T-helper 1 cell treated with Interleukin-12 subunit alpha and Interleukin-12 subunit beta and Interleukin-4 antibody, amounts not matched to agents 30 μg/mL and 1 μg/mL, for 36 hours (primary cell): ENCODE measurements at regions not wholly inside any gene's neighbourhood (a gene's known extent, or its start where the extent isn't known, plus 50 kb on each side); places are given as distances from the start of the nearest gene placed in this dataset.
"Not testable (repeated sequence)": the region's sequence is repeated elsewhere in the genome, so short reads cannot be mapped to it uniquely, and the experiment has no call there.

Source experiments
- H3K27ac Mint-ChIP-seq: one replicate; pipeline ENCODE4 v1.8.0; 2021; ENCODE audit warnings: mild to moderate bottlenecking, mixed read lengths
- H3K27me3 Mint-ChIP-seq: one replicate; pipeline ENCODE4 v1.8.0; 2021; ENCODE audit warnings: low read depth, mixed read lengths
- H3K36me3 Mint-ChIP-seq: one replicate; pipeline ENCODE4 v1.8.0; 2021; ENCODE audit warnings: low read depth, mixed read lengths
- H3K4me1 Mint-ChIP-seq: one replicate; pipeline ENCODE4 v1.8.0; 2021; ENCODE audit warnings: low read depth, mixed read lengths
- H3K4me3 Mint-ChIP-seq: one replicate; pipeline ENCODE4 v1.8.0; 2021; ENCODE audit warnings: mild to moderate bottlenecking, moderate library complexity, mixed read lengths
- H3K9me3 Mint-ChIP-seq: one replicate; pipeline ENCODE4 v1.8.0; 2021; ENCODE audit warnings: mixed read lengths

DNA sequence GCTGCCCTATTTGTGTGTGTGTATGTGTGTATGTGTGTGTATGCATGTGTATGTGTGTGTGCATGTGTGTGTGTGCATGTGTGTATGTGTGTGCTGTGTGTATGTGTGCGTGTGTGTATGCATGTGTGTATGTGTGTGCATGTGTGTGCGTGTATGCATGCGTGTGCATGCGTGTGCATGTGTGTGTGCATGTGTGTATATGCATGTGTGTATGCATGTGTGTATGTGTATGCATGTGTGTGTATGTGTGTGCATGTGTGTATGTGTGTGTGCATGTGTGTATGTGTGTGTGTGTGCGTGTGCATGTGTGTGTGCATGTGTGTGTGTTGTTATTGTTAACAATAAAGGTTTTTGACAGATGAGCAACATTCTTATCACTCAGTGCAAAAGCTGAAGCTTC is 110.8 kb upstream of the HES1 start:
- Mint-ChIP-seq H3K4me3 (no peak overlapping the region), H3K27me3 (peaks cover 32% of the 10 kb centered on the region), H3K4me1 (peaks cover 4% of the 10 kb centered on the region), H3K9me3 (no peaks in the 10 kb centered on the region), H3K27ac (no peak overlapping the region), H3K36me3 (no peaks in the 10 kb centered on the region)

DNA sequence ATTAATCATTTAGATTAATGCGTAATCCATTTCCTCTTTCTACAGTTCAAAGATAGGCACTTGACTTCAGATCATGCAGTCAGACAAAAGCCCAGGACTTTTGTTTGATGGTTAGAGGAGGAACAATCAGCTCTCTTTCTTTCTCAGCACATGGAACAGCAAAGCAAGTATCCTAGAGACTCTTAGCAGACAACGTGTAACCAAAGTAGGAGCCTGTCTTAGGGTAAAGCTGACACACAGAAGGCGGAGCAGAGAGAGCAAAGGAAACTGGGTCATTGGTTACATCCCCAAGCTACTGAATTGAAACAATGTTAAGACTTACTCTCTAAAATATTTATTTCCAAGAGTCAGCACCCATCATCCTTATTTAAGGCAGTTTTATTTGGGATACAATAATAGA is 110.0 kb upstream of the HES1 start:
- H3K27me3 Mint-ChIP-seq = peaks cover 32% of the 10 kb centered on the region
- no peak overlapping the region for H3K4me3 Mint-ChIP-seq
- H3K4me1 Mint-ChIP-seq = peaks cover 4% of the 10 kb centered on the region
- no peaks in the 10 kb centered on the region for H3K9me3 Mint-ChIP-seq
- no peaks in the 10 kb centered on the region for H3K36me3 Mint-ChIP-seq
- H3K27ac Mint-ChIP-seq = no peak overlapping the region

DNA sequence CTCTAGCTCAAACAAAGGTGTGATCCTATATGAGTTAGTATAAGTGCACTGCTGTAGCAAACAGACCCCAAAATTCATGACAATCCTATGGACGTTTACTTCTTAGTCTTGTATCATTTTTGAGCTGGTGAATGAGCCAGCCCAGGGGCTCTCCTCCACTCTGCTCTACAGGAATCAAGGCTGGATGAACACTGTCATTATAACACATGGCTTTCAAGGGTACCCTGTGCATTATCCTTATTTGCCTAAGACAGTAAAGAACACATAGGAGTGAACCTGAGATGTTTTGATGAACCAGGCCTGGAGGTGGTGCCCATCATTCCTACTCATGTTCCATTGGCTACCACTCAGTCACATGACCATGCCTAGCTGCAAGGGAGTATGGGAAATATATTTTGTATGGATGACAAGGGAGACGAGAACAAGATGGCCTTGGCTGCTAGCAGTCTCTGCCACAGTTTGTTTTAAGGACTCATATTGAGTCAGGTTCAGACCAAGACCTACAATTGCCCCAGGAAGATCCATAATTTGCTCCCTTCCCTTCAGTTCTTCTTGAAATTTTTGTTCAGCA is 107.4 kb upstream of the HES1 start:
- Mint-ChIP-seq H3K9me3 (no peaks in the 10 kb centered on the region), H3K27me3 (peaks cover 40% of the 10 kb centered on the region), H3K4me3 (no peak overlapping the region), H3K27ac (no peak overlapping the region), H3K36me3 (no peaks in the 10 kb centered on the region), H3K4me1 (peaks cover 12% of the 10 kb centered on the region)

DNA sequence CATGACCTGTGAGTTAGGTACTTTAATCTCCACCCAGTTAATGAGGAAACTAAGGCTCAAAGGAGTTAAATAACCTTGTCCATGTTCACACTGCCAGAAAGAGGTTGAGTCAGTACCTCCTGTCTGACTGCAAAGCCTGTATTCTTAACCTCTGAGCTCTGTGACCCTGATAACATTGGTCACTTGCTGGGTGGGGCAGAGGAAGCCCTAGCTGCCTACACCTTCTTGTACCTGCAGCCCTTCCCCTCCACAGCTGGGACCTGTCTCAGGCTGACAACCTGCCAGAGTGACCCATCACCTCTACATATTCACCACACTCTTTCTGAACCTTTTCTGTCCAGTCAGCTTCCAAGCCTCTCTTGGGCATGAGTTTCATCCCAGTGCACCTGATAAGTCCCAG is 106.1 kb upstream of the HES1 start:
- H3K4me3 Mint-ChIP-seq = no peak overlapping the region
- no peak overlapping the region for H3K27ac Mint-ChIP-seq

DNA sequence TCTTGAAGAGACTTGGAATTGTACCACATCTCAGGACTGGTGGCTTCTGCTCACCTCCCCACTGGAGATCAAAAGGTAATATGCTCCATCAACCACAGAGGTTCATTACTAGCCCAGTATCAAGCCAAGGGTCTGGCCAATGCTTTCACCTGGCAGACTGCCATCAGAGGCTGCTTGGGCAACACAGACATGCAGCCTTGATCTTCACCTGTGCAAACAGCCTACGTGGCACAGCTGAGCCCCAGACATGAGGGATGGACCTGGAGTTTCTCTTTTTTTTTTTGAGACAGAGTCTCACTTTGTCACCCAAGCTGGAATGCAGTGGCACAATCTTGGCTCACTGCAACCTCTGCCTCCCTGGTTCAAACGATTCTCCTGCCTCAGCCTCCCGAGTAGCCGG is 105.6 kb upstream of the HES1 start:
- Mint-ChIP-seq H3K4me3 (no peak overlapping the region), H3K36me3 (no peaks in the 10 kb centered on the region), H3K27me3 (peaks cover 47% of the 10 kb centered on the region), H3K9me3 (no peaks in the 10 kb centered on the region), H3K4me1 (peaks cover 8% of the 10 kb centered on the region), H3K27ac (no peak overlapping the region)

More for the DNA sequence above, 106.1 kb upstream of the HES1 start:
- H3K4me1 Mint-ChIP-seq = peaks cover 10% of the 10 kb centered on the region
- H3K9me3 Mint-ChIP-seq = no peaks in the 10 kb centered on the region
- peaks cover 48% of the 10 kb centered on the region for H3K27me3 Mint-ChIP-seq
- H3K36me3 Mint-ChIP-seq = no peaks in the 10 kb centered on the region

DNA sequence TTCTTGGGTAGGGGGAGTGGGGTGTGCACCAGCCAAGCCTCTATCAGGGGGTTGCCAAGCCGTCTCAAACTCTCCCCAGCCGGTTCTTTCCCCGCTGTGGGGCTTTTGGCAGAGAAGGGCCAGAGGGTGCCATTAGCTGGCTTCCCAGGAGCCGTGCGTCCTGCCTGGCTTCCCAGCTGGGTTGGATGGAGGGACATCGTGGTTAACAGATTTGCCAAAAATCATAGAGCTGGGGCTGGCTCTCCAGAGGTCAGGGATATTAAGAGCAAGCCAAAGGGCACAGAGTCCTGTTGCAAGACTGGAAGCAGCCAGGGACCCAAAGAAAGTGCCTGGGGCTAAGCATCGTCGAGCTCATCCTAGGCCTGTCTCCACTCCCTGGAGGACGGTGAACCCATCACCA is 104.6 kb upstream of the HES1 start:
- Mint-ChIP-seq H3K27ac (no peak overlapping the region), H3K9me3 (no peaks in the 10 kb centered on the region), H3K4me1 (peaks cover 8% of the 10 kb centered on the region), H3K4me3 (no peak overlapping the region), H3K36me3 (no peaks in the 10 kb centered on the region), H3K27me3 (peaks cover 38% of the 10 kb centered on the region)

DNA sequence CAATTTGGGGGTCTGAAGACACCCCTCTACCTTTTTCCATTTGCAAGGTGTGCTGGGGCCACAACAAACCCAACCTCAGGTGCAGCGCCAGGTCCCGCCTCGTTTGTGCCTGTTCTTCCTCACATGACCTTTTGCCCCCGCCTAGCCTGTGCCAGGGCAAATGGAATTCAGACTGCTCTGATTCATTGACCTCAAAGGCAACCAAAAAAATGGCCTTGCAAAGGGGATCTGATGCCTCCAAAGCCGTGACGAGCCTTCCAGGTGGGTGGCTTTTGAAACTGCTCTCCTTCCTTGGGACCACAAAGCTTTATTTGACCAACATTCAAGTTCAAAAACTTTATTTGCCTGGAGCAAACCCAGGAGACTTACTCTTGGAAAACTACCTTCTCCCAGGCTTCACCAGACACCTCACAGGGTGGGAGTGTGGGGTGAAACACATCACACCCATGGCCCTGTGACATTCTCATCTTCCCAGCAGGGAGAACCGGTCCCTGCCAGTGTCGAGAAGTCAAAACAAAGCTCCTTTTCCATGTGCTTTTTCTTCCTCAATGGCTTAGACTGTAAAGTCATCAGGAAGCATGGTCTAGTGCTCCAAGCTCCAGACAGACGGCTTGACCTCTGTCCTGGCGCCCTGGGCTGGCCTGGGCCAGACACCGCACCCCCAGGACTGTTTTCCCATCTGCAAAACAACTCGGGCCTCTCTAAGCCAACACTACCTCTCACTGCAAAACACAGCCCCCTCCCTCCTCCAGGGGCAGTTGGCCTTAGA is 103.9 kb upstream of the HES1 start:
- Mint-ChIP-seq H3K27me3 (peaks cover 37% of the 10 kb centered on the region), H3K9me3 (no peaks in the 10 kb centered on the region), H3K4me3 (no peak overlapping the region), H3K36me3 (no peaks in the 10 kb centered on the region), H3K27ac (no peak overlapping the region), H3K4me1 (peaks cover 8% of the 10 kb centered on the region)

DNA sequence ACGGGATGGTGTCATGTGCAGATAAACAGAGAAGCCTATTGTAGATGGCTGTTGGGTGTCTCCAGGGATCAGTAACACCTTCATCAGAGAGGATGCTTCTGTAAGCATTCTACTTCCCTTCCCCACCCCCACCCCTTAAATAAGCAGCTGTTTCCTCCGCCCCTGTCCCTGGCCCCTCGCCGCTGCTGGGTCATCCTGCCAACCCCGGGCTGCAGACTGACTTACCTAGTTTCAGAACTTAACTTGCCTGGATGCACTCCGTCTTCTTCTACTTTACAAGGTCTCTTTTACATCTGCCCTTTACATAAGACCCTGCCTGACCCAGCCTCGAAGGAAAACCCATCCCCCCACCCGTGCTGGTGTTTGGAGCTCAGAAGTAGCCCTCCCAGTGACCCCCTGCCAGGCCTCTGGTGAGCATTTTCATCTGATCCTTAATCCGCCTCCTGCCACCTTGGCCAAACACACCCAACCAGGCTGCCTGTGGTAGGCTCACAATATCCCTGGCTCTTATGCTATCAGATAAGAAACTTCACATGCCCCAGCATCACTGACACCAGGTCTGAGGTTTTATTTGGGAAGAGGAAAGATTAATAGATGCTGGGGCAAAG is 103.0 kb upstream of the HES1 start:
- no peak overlapping the region for H3K27ac Mint-ChIP-seq

DNA sequence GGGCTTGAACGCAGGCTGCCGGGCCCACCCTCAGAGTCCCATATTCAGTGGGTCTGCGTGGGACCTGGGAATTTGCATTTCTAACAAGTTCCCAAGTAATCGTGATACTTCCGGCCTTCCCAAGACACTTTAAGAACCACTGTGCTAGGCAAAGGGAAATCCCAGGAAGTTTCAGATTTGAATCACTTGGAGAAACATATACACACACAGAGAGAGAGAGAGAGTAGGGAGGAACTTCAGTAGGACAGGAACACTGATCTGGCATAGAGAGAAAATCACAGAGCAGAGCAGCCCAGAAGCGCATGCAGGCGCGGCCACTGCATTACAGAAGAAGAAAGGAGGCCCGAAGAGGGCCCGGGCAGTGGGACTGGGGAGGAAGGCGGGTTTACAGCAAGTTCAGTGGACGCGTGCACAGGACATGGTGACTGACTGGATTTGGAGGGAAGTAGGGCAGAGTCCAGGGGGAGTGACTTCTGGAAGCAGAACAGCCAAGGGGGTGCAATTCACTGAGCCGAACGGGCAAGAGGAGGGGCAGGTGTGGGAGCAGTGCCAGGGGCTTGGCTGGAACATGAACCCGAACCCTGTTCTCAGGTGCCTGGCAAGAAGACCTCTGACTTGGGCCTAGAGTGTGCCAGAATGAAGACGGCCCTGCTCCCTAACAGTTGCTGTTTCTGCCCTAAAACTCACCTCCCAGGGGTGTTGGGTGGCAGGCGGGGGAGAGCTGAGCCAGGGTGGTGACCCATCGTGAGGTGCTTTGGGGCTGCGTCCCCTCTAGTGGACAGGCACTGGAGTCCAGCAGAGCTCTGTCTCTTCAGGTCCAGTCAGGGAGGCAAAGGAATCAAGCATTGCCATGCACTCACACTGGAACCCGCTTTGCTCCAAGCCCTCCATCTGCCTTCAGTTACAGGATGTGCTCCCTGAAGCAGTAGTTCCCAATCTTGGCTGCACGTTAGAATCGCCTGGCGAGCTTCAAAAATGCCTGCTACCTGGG is 101.3 kb upstream of the HES1 start:
- H3K4me3 Mint-ChIP-seq = no peak overlapping the region
- H3K4me1 Mint-ChIP-seq = peaks cover 8% of the 10 kb centered on the region
- peaks cover 33% of the 10 kb centered on the region for H3K27me3 Mint-ChIP-seq
- no peaks in the 10 kb centered on the region for H3K9me3 Mint-ChIP-seq
- H3K27ac Mint-ChIP-seq = no peak overlapping the region
- no peaks in the 10 kb centered on the region for H3K36me3 Mint-ChIP-seq

More for the DNA sequence above, 103.0 kb upstream of the HES1 start:
- no peaks in the 10 kb centered on the region for H3K9me3 Mint-ChIP-seq
- H3K27me3 Mint-ChIP-seq = peaks cover 37% of the 10 kb centered on the region
- no peak overlapping the region for H3K4me3 Mint-ChIP-seq
- peaks cover 8% of the 10 kb centered on the region for H3K4me1 Mint-ChIP-seq
- no peaks in the 10 kb centered on the region for H3K36me3 Mint-ChIP-seq

DNA sequence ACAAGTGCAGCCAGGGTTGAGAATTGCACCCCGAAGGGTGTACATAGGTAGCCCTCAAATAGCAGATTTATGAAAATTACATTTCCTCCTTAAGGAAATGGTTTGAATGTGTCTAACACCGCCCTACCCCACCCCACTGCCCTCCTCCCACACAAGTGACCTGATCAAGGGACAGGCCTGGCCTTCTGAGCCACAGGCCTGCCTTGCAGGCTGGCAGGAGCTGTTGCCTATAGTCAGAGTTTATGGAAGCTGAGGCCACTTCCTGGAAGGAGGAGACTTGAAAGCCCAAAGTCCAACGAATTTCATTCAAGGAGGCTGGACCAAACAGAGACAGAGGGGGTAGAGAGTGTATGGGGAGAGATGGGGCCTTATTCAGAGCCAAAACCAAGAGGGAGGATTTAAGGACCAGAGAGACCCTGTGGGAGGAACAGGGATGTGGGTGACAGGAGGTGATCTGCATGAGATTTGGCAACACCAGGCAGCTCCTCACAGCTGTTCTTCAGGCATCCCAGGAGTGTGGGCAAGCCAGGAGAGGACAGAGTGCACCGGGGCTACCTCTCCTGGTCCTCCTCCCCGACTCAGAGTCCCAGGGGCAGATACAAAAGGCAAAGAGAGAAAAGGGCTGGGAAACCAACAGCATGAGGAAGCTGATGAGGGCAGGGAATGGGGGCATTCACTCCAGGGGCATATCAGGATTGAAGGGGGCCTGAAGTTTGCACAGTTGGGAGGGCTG is 100.4 kb upstream of the HES1 start:
- Mint-ChIP-seq H3K4me3 (no peak overlapping the region), H3K27ac (no peak overlapping the region), H3K9me3 (no peaks in the 10 kb centered on the region), H3K4me1 (peaks cover 8% of the 10 kb centered on the region), H3K27me3 (peaks cover 29% of the 10 kb centered on the region), H3K36me3 (no peaks in the 10 kb centered on the region)

DNA sequence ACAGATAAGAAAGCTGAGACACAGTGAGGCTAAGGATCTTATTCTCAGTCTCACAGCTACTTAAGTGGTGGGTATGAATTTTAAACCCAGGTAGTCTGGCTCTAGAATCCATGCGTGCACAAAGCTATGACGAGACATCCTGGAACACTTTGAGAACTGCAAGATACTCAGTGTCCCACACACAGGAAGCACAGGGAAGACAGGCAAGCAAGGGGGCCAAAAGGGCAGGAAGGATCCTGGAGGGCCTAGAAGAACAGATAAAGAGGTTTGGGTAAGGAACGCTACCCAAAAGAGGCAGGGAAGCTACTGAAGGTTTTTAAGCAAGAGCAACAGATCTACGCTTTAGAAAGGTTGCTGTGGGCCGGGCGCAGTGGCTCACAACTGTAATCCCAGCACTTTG is 99.1 kb upstream of the HES1 start:
- Mint-ChIP-seq H3K27me3 (peaks cover 33% of the 10 kb centered on the region), H3K27ac (no peak overlapping the region), H3K9me3 (no peaks in the 10 kb centered on the region), H3K36me3 (no peaks in the 10 kb centered on the region), H3K4me1 (peaks cover 11% of the 10 kb centered on the region), H3K4me3 (no peak overlapping the region)

DNA sequence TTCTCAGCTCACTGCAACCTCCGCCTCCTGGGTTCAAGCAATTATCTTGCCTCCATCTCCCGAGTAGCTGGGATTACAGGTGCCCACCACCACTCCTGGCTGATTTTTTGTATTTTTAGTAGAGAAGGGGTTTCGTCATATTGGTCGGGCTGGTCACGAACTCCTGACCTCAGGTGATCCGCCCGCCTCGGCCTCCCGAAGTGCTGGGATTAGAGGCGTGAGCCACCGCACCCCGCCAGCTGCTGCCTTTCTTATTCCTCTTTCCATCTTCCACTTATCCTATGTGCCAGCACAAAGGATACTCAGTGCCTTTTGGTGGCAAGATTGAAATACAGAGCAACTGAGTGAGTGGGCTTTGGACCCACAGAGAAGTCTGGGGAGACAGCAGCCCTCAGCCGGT is 97.6 kb upstream of the HES1 start:
- H3K9me3 Mint-ChIP-seq = not testable (repeated sequence)
- H3K27me3 Mint-ChIP-seq = peaks cover 18% of the 10 kb centered on the region

DNA sequence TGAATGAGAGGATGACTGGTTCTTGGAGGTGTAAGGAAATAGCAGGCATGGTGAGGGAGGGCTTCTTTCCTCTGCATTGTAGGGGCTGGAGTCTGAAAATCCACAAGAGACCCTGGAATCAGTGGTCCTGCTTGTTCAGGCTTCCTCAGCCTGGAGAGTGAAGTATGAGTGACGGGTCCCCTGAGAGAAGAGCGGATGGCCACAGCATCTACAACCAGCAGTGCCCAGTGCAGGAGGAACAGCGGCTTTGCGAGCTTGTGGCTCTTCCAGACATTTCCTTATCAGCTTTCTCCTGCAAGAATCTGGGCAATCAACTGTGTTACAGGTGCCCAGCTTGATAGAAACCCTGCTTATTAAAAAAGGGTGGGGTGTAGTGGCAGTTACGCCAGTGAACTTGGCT is 97.0 kb upstream of the HES1 start:
- H3K4me3 Mint-ChIP-seq = no peak overlapping the region
- peaks cover 6% of the 10 kb centered on the region for H3K4me1 Mint-ChIP-seq
- H3K27ac Mint-ChIP-seq = no peak overlapping the region
- H3K27me3 Mint-ChIP-seq = peaks cover 13% of the 10 kb centered on the region
- H3K9me3 Mint-ChIP-seq = no peaks in the 10 kb centered on the region
- H3K36me3 Mint-ChIP-seq = no peaks in the 10 kb centered on the region

More for the DNA sequence above, 97.6 kb upstream of the HES1 start:
- H3K36me3 Mint-ChIP-seq, H3K4me1 Mint-ChIP-seq, H3K4me3 Mint-ChIP-seq, H3K27ac Mint-ChIP-seq: not testable (repeated sequence)
